ENCODE measurements at regions not wholly inside any gene's neighbourhood (a gene's known extent, or its start where the extent isn't known, plus 50 kb on each side); places are given as distances from the start of the nearest gene placed in this dataset.
"Not testable (repeated sequence)": the region's sequence is repeated elsewhere in the genome, so short reads cannot be mapped to it uniquely, and the experiment has no call there.

DNA sequence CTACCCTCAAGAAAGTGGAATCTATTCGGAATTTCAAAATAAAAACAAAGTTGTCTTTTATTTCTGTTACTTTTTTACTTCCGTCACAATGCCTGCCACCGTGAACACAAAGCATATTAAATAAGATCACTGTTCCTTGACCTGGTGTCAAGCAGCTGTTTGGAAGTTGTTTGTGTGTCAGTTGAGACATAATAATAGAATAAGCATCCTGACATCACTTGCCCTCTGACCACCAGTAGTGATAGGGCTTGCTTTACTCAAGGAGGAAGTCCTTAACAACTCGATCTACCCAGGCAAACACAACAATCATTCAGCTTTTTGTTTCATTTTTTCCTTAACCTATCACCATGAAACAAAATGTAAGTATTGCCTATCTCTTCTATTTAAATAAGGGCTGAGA is 454.4 kb upstream of the RASGRP1 start:
- no peak overlapping the region for H3K4me3 ChIP-seq (ENCODE audit: low read length)
- TF ChIP-seq ZNF274 (IDR thresholded peaks at IDR 0.05; ENCODE audit: low read depth, low read length), result no peak

- no peak overlapping the region for H3K4me3 ChIP-seq (ENCODE audit: low read length)
- no peak for TF ChIP-seq ZNF274 (IDR thresholded peaks at IDR 0.05; ENCODE audit: low read depth, low read length)
Observed at GRCh38 chr15:39021341-39021740, 456.7 kb upstream of the RASGRP1 start.

GRCh38 chr15:39022532-39023305 is 458.1 kb upstream of the RASGRP1 start:
- H3K4me3 ChIP-seq (ENCODE audit: low read length), result no peak overlapping the region
- no peak for TF ChIP-seq ZNF274 (IDR thresholded peaks at IDR 0.05; ENCODE audit: low read depth, low read length)

DNA sequence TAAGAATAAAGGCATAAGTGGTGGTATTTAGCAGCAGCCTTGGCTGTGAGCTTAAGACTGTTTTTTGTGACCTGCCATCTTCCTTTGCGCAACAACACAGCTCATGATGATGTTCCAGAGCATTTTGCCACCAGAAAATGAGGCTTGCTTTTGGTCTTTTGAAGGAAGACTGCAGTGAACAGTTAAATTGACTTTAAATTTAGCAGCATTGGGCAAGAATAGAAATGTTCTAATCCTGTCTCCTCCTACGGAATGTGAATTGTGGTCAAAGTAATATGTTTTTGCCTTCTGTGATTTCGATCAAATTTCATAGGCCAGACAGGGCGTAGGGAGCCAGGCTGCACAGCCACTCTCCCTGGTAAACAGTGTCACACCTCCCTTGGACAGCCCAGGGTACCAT is 460.7 kb upstream of the RASGRP1 start:
- no peak overlapping the region for H3K4me3 ChIP-seq (ENCODE audit: low read length)

GRCh38 chr15:39025881-39026280 is 461.3 kb upstream of the RASGRP1 start:
- TF ChIP-seq ZNF274 (IDR thresholded peaks at IDR 0.05; ENCODE audit: low read depth, low read length), result no peak
- no peak overlapping the region for H3K4me3 ChIP-seq (ENCODE audit: low read length)

More for the DNA sequence above, 460.7 kb upstream of the RASGRP1 start:
- TF ChIP-seq ZNF274 (IDR thresholded peaks at IDR 0.05; ENCODE audit: low read depth, low read length), result no peak

DNA sequence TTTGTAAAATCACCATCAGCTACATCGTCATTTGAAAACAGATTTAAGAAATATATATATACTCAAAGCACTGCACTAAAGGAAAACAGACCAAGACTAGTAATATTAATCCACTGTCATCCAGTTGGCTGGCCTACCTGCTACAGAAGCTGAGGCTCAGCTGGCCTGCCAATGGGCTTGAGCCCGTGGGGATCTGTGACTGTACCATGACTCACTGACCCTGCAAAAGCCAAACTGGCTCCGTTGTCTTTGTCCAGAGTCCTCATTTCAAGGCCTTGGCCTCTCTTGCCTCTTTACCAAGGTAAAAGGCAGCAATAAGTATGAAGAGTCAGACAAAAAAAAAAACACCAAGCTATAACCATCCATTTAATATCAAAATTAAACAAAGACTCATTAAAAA is 463.5 kb upstream of the RASGRP1 start:
- no peak for TF ChIP-seq ZNF274 (IDR thresholded peaks at IDR 0.05; ENCODE audit: low read depth, low read length)

DNA sequence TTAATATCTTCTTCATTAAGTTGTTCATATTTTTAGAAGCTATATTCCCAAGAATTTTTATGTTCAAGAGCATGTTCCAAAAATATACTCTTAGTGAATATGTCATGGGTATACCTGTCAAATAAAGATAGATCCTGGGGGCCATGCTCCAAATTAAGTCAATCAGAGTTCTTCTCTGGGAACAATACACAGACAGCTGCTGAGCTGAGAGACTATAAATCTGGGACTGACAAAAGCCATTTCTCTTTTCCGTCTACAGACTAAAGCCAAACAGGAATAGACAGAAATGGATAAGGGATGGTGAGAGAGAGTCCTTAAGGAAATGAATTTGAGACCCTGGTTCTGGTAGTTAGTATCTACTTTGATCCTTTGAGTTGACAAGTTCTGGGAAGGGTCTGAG is 465.1 kb upstream of the RASGRP1 start:
- H3K4me3 ChIP-seq (ENCODE audit: low read length), result no peak overlapping the region
- no peak for TF ChIP-seq ZNF274 (IDR thresholded peaks at IDR 0.05; ENCODE audit: low read depth, low read length)

More for the DNA sequence above, 463.5 kb upstream of the RASGRP1 start:
- no peak overlapping the region for H3K4me3 ChIP-seq (ENCODE audit: low read length)

DNA sequence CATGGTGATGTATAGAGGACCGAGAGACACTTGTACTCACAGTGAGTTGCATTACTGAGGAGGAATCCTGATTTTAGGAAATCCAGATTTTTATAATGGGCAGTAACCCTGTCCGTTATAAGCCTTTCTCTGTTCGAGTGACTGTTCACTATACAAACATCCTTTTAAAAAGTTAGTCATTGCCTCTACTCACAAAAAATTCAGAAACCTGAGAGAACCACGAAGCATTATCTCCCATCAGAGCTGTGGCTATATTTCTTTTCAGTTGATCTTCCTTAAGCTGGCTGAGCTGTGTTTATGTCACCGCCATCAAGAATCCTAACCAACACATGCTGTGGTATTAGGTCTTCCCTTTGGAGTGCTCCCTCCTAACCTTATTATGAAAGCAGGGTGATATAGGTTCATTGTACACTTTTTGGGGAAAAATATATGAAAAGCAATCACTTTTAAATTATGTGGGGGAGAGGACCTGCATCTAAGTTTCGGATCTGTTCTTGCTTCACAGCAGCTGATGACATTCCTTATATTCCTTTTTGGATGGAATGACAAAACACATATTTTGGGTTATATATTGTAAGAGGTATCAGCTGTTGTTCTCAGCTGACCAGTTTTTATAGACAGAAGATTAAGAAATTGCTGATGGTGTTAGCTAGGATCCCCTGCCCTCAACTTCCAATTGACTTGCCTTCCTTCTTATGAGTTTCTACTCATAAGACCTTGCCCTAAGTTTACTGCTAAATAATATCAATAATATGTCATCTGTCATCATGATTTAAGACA is 465.9 kb upstream of the RASGRP1 start:
- no peak overlapping the region for H3K4me3 ChIP-seq (ENCODE audit: low read length)
- TF ChIP-seq ZNF274 (IDR thresholded peaks at IDR 0.05; ENCODE audit: low read depth, low read length), result no peak

GRCh38 chr15:39031596-39031995 is 467.0 kb upstream of the RASGRP1 start:
- H3K4me3 ChIP-seq (ENCODE audit: low read length), result no peak overlapping the region
- TF ChIP-seq ZNF274 (IDR thresholded peaks at IDR 0.05; ENCODE audit: low read depth, low read length), result no peak

DNA sequence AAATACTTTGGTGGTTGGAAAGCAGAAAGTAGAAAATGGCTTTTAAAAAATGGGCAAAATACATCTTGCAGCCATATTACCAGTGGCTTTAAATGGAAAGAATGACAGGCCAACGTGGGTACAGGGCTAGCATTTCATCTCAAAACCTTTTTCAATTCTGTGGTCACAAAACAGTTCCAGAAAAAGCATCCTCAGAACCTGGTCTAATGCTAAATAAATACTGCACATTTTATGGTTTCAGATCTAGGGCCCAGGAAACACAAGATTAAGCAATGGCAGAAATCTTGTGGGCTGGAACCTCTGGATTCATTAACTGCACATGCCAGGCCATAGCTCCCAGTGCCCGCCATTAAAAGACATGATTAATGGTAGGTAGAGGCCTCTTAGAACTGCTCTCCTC is 470.2 kb upstream of the RASGRP1 start:
- no peak for TF ChIP-seq ZNF274 (IDR thresholded peaks at IDR 0.05; ENCODE audit: low read depth, low read length)
- H3K4me3 ChIP-seq (ENCODE audit: low read length), result no peak overlapping the region

GRCh38 chr15:39037611-39038010 is 473.0 kb upstream of the RASGRP1 start:
- not testable (repeated sequence) for H3K4me3 ChIP-seq (ENCODE audit: low read length)

GRCh38 chr15:39040861-39041260 is 476.2 kb upstream of the RASGRP1 start:
- no peak for TF ChIP-seq ZNF274 (IDR thresholded peaks at IDR 0.05; ENCODE audit: low read depth, low read length)
- H3K4me3 ChIP-seq (ENCODE audit: low read length), result no peak overlapping the region

DNA sequence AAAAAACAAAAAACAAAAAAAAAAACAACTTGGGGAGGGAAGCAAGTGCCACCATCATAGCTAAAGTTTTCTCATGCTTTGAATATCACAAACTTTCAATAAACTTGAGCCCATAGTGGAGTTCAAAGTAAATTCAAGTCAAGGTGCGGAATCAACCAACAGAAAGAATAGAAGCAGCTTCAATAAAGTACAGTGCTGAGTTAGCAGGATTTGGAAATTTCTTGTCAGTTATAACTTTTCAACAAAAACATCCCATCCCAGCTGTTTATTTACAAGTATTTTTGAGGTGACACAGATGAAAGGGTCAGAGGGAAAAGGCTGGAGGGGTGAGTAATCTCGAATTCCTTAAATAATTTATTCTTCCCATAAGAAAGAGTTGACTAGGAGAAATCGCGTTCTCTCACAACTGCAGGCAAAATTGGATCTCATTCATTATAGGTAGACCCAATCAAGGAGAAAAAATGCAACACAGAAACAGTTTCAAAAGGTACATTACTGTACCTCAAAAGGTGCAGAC is 477.4 kb upstream of the RASGRP1 start:
- TF ChIP-seq ZNF274 (IDR thresholded peaks at IDR 0.05; ENCODE audit: low read depth, low read length), result no peak
- H3K4me3 ChIP-seq (ENCODE audit: low read length), result no peak overlapping the region

DNA sequence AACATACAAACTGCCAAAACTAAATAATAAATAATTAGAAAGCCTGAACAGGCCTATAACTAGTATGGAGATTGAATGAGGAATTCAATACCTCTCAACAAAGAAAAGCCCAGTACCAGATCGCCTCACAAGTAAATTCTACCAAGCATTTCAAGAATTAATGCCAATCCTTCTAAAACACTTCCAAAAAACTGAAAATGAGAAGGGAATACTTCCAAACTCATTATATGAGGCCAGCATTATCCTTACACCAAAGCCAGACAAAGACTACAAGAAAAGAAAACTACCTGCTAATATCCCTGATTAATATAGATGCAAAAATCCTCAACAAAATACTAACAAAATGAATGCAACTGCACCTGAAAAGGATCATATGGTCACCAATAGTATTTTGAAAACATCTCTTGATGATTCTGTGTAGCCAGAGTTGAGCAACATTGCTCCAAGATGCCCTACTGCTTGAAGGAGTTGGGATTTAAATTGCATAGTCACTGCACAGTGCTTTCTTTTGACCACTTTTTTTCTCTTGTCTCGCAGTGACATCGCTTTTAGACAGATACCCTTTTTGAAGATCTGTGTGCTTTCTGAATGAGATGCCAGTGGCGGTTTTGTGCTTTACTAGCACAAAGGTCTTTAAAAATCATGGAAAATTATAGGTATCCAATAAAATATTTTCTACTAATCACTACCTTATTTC is 487.2 kb upstream of the RASGRP1 start:
- no peak overlapping the region for H3K4me3 ChIP-seq (ENCODE audit: low read length)
- no peak for TF ChIP-seq ZNF274 (IDR thresholded peaks at IDR 0.05; ENCODE audit: low read depth, low read length)
